ENCODE measurements at regions not wholly inside any gene's neighbourhood (a gene's known extent, or its start where the extent isn't known, plus 50 kb on each side); places are given as distances from the start of the nearest gene placed in this dataset.

DNA sequence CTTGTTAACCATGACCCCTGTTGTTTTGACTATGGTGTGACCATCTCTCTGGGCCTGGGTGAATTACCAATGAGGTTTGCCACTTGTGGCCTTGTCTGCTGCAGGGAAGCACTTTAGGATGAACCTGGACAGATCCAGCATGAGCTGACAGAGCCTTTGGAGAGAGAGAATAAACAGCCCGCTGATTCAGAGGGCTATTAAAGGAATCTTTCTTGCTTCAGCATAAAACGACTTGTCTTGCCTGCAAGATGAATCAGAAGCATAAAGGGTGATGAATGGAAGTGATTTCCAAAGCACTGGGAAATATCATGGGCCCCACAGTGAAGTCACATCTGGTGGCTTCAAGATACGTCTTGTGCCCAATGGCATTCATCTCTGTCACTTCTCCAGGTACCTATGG, 69.0 kb upstream of the WSCD2 start:
- no peak for DNase-seq (ENCODE audit: extremely low read depth in 1 of 4, low spot score in 3 of 4)
- ChIA-PET CTCF (ENCODE audit: low intra/inter-chr PET ratio) (no interaction called here), POLR2A (interaction anchor here (1.5 kb wide), 1 partner anchor 16 kb away, joined by 3 read pairs; no protein-coding TSS in a partner anchor)
- no peaks in the 10 kb centered on the region for H3K9me1 ChIP-seq (ENCODE audit: control insufficient read depth, insufficient read depth, low read length)
- H4K20me1 ChIP-seq (replicated peaks; ENCODE audit: control insufficient read depth, insufficient read depth, low read length) = no peaks in the 10 kb centered on the region
- H3K36me3 ChIP-seq (ENCODE audit: control insufficient read depth, insufficient read depth, low read length) = no peaks in the 10 kb centered on the region
- 0% methylated on average over 3 of the region's 3 CpGs for WGBS (ENCODE audit: insufficient coverage, low coverage, missing lambda C conversion rate)
- intact Hi-C loops (cut with micrococcal nuclease) (loop anchor here (10.0 kb wide), 1 partner anchor 395 kb away; no protein-coding TSS in a partner anchor), in situ Hi-C loops (cut with MboI) (no loop called here)
- no peak for FAIRE-seq
- H3K27ac ChIP-seq (ENCODE audit: extremely low read depth, low read depth, low read length) = no peak overlapping the region
- no peak overlapping the region for H2AFZ ChIP-seq (ENCODE audit: low read depth, low read length)
- H3K9me3 ChIP-seq (replicated peaks; ENCODE audit: control insufficient read depth, insufficient read depth, low read depth, low read length) = no peaks in the 10 kb centered on the region
- H3K4me2 ChIP-seq (ENCODE audit: insufficient read depth, low read length) = no peak overlapping the region
- no peak overlapping the region for H3K4me3 ChIP-seq
- H3K4me1 ChIP-seq (replicated peaks in 1 of 2; ENCODE audit: control insufficient read depth in 2 of 2, insufficient read depth in 2 of 2, low read length in 2 of 2) = no peaks in the 10 kb centered on the region
- TF ChIP-seq RB1 (IDR thresholded peaks at IDR 0.05; ENCODE audit: low read depth) (no peak), JUN (IDR thresholded peaks at IDR 0.05; ENCODE audit: borderline replicate concordance, low read depth, low read length) (no peak), JUN (CRISPR knock-in tag; IDR thresholded peaks at IDR 0.05; ENCODE audit: borderline replicate concordance) (no peak), MED1 (CRISPR knock-in tag; IDR thresholded peaks at IDR 0.05; ENCODE audit: borderline replicate concordance) (no peak), FOXP1 (CRISPR knock-in tag; IDR thresholded peaks at IDR 0.05) (no peak), SRSF1 (IDR thresholded peaks at IDR 0.05; ENCODE audit: low read depth, low read length) (no peak), TRIM24 (IDR thresholded peaks at IDR 0.05) (no peak), HOXB6 (CRISPR knock-in tag; IDR thresholded peaks at IDR 0.05; ENCODE audit: borderline replicate concordance) (no peak), FOSL1 (tag; conservative IDR thresholded peaks at IDR 0.05) (no peak), EP400 (IDR thresholded peaks at IDR 0.05) (no peak), CCAR2 (IDR thresholded peaks at IDR 0.05; ENCODE audit: low read depth, low read length) (no peak), TBP (optimal IDR thresholded peaks at IDR 0.05; ENCODE audit: low read depth, low read length) (no peak)
- TF ChIP-seq, protein P1, sequence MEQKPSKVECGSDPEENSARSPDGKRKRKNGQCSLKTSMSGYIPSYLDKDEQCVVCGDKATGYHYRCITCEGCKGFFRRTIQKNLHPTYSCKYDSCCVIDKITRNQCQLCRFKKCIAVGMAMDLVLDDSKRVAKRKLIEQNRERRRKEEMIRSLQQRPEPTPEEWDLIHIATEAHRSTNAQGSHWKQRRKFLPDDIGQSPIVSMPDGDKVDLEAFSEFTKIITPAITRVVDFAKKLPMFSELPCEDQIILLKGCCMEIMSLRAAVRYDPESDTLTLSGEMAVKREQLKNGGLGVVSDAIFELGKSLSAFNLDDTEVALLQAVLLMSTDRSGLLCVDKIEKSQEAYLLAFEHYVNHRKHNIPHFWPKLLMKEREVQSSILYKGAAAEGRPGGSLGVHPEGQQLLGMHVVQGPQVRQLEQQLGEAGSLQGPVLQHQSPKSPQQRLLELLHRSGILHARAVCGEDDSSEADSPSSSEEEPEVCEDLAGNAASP (IDR thresholded peaks at IDR 0.05) = no peak
- TF ChIP-seq, protein P2, sequence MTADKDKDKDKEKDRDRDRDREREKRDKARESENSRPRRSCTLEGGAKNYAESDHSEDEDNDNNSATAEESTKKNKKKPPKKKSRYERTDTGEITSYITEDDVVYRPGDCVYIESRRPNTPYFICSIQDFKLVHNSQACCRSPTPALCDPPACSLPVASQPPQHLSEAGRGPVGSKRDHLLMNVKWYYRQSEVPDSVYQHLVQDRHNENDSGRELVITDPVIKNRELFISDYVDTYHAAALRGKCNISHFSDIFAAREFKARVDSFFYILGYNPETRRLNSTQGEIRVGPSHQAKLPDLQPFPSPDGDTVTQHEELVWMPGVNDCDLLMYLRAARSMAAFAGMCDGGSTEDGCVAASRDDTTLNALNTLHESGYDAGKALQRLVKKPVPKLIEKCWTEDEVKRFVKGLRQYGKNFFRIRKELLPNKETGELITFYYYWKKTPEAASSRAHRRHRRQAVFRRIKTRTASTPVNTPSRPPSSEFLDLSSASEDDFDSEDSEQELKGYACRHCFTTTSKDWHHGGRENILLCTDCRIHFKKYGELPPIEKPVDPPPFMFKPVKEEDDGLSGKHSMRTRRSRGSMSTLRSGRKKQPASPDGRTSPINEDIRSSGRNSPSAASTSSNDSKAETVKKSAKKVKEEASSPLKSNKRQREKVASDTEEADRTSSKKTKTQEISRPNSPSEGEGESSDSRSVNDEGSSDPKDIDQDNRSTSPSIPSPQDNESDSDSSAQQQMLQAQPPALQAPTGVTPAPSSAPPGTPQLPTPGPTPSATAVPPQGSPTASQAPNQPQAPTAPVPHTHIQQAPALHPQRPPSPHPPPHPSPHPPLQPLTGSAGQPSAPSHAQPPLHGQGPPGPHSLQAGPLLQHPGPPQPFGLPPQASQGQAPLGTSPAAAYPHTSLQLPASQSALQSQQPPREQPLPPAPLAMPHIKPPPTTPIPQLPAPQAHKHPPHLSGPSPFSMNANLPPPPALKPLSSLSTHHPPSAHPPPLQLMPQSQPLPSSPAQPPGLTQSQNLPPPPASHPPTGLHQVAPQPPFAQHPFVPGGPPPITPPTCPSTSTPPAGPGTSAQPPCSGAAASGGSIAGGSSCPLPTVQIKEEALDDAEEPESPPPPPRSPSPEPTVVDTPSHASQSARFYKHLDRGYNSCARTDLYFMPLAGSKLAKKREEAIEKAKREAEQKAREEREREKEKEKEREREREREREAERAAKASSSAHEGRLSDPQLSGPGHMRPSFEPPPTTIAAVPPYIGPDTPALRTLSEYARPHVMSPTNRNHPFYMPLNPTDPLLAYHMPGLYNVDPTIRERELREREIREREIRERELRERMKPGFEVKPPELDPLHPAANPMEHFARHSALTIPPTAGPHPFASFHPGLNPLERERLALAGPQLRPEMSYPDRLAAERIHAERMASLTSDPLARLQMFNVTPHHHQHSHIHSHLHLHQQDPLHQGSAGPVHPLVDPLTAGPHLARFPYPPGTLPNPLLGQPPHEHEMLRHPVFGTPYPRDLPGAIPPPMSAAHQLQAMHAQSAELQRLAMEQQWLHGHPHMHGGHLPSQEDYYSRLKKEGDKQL (CRISPR knock-in tag; IDR thresholded peaks at IDR 0.05; ENCODE audit: borderline replicate concordance) = no peak
- TF ChIP-seq, protein P3, sequence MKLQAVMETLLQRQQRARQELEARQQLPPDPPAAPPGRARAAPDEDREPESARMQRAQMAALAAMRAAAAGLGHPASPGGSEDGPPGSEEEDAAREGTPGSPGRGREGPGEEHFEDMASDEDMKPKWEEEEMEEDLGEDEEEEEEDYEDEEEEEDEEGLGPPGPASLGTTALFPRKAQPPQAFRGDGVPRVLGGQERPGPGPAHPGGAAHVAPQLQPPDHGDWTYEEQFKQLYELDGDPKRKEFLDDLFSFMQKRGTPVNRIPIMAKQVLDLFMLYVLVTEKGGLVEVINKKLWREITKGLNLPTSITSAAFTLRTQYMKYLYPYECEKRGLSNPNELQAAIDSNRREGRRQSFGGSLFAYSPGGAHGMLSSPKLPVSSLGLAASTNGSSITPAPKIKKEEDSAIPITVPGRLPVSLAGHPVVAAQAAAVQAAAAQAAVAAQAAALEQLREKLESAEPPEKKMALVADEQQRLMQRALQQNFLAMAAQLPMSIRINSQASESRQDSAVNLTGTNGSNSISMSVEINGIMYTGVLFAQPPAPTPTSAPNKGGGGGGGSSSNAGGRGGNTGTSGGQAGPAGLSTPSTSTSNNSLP (IDR thresholded peaks at IDR 0.05; ENCODE audit: borderline replicate concordance, low read depth, low read length) = no peak
- ATAC-seq = no peak
- no TSS peak for BruUV-seq (replicated peaks)
- no peak overlapping the region for H3K9ac ChIP-seq (ENCODE audit: insufficient read depth in 1 of 2, low read depth in 2 of 2, low read length in 2 of 2)
- H3K79me2 ChIP-seq (ENCODE audit: control insufficient read depth, insufficient read depth, low read length) = no peaks in the 10 kb centered on the region
- H3K27me3 ChIP-seq (ENCODE audit: control insufficient read depth in 2 of 2, insufficient read depth in 2 of 2, low read length in 2 of 2) = peaks cover 0 to 13% of the 10 kb centered on the region in 2 experiments; a peak in 4 of 5 replicates

Measured in K562 (cell line).